GM19468 (cell line): ENCODE measurements at regions not wholly inside any gene's neighbourhood (a gene's known extent, or its start where the extent isn't known, plus 50 kb on each side); places are given as distances from the start of the nearest gene placed in this dataset.

Experiments
- ATAC-seq: cut with Tn5 transposase; IDR thresholded peaks from one replicate; pipeline ENCODE4 v1.9.1; 2021; ENCODE audit warnings: mild to moderate bottlenecking, moderate library complexity, moderate number of reproducible peaks; ENCODE audit not compliant: unreplicated experiment; ENCODE audit errors: extremely low read depth

- no peak for ATAC-seq
These were observed 50.3 kb upstream of the CXCL12 start for GRCh38 chr10:44435196-44435595.

GRCh38 chr10:44436240-44436639, 51.3 kb upstream of the CXCL12 start:
- no peak for ATAC-seq

- ATAC-seq, result no peak
These were observed 53.1 kb upstream of the CXCL12 start for GRCh38 chr10:44437840-44438511.

- no peak for ATAC-seq
These were observed 54.5 kb upstream of the CXCL12 start for GRCh38 chr10:44439239-44439957.

GRCh38 chr10:44439958-44440244, 55.0 kb upstream of the CXCL12 start:
- no peak for ATAC-seq

GRCh38 chr10:44457259-44457658, 72.4 kb upstream of the CXCL12 start:
- ATAC-seq, result no peak

GRCh38 chr10:44458671-44459413, 73.9 kb upstream of the CXCL12 start:
- ATAC-seq, result no peak

- ATAC-seq, result no peak
These were observed 74.8 kb upstream of the CXCL12 start for GRCh38 chr10:44459671-44460070.

- no peak for ATAC-seq
These were observed 75.5 kb upstream of the CXCL12 start for GRCh38 chr10:44460416-44460815.

GRCh38 chr10:44462338-44462914, 77.5 kb upstream of the CXCL12 start:
- no peak for ATAC-seq

- no peak for ATAC-seq
These were observed 78.7 kb upstream of the CXCL12 start for GRCh38 chr10:44463511-44464121.

- ATAC-seq, result no peak
These were observed 79.6 kb upstream of the CXCL12 start for GRCh38 chr10:44464503-44464902.

- no peak for ATAC-seq
These were observed 80.7 kb upstream of the CXCL12 start for GRCh38 chr10:44465401-44466115.

GRCh38 chr10:44466236-44466635, 81.3 kb upstream of the CXCL12 start:
- ATAC-seq, result no peak

GRCh38 chr10:44467090-44467489, 82.2 kb upstream of the CXCL12 start:
- ATAC-seq, result no peak

GRCh38 chr10:44467900-44468299, 83.0 kb upstream of the CXCL12 start:
- no peak for ATAC-seq

- ATAC-seq, result no peak
These were observed 83.6 kb upstream of the CXCL12 start for GRCh38 chr10:44468525-44468924.

- no peak for ATAC-seq
These were observed 84.1 kb upstream of the CXCL12 start for GRCh38 chr10:44468965-44469364.

GRCh38 chr10:44470784-44471183, 85.9 kb upstream of the CXCL12 start:
- ATAC-seq, result no peak

GRCh38 chr10:44471410-44471809, 86.5 kb upstream of the CXCL12 start:
- ATAC-seq, result no peak
